ENCODE measurements at regions not wholly inside any gene's neighbourhood (a gene's known extent, or its start where the extent isn't known, plus 50 kb on each side); places are given as distances from the start of the nearest gene placed in this dataset.
"Not testable (repeated sequence)": the region's sequence is repeated elsewhere in the genome, so short reads cannot be mapped to it uniquely, and the experiment has no call there.

- H3K4me3 ChIP-seq (ENCODE audit: low read length); H3K36me3 ChIP-seq (ENCODE audit: insufficient read depth, low read depth, low read length); H3K4me1 ChIP-seq (ENCODE audit: insufficient read depth, low read length); H3K27ac ChIP-seq (ENCODE audit: low read length); H3K27me3 ChIP-seq (ENCODE audit: insufficient read depth, low read length); H3K9me3 ChIP-seq (ENCODE audit: insufficient read depth, low read depth, low read length); H3K9ac ChIP-seq (ENCODE audit: low read depth, low read length): not testable (repeated sequence)
Measured at GRCh38 chr1:234795007-234795406, 185.0 kb upstream of the IRF2BP2 start.

GRCh38 chr1:234794452-234794851 is 184.5 kb upstream of the IRF2BP2 start:
- not testable (repeated sequence) for H3K4me3 ChIP-seq (ENCODE audit: low read length); H3K27ac ChIP-seq (ENCODE audit: low read length); H3K27me3 ChIP-seq (ENCODE audit: insufficient read depth, low read length); H3K9me3 ChIP-seq (ENCODE audit: insufficient read depth, low read depth, low read length); H3K4me1 ChIP-seq (ENCODE audit: insufficient read depth, low read length); H3K36me3 ChIP-seq (ENCODE audit: insufficient read depth, low read depth, low read length); H3K9ac ChIP-seq (ENCODE audit: low read depth, low read length)

- H3K27me3 ChIP-seq (ENCODE audit: insufficient read depth, low read length); H3K9me3 ChIP-seq (ENCODE audit: insufficient read depth, low read depth, low read length); H3K36me3 ChIP-seq (ENCODE audit: insufficient read depth, low read depth, low read length); H3K27ac ChIP-seq (ENCODE audit: low read length); H3K9ac ChIP-seq (ENCODE audit: low read depth, low read length); H3K4me3 ChIP-seq (ENCODE audit: low read length); H3K4me1 ChIP-seq (ENCODE audit: insufficient read depth, low read length): not testable (repeated sequence)
Measured at GRCh38 chr1:234793924-234794323, 183.9 kb upstream of the IRF2BP2 start.

DNA sequence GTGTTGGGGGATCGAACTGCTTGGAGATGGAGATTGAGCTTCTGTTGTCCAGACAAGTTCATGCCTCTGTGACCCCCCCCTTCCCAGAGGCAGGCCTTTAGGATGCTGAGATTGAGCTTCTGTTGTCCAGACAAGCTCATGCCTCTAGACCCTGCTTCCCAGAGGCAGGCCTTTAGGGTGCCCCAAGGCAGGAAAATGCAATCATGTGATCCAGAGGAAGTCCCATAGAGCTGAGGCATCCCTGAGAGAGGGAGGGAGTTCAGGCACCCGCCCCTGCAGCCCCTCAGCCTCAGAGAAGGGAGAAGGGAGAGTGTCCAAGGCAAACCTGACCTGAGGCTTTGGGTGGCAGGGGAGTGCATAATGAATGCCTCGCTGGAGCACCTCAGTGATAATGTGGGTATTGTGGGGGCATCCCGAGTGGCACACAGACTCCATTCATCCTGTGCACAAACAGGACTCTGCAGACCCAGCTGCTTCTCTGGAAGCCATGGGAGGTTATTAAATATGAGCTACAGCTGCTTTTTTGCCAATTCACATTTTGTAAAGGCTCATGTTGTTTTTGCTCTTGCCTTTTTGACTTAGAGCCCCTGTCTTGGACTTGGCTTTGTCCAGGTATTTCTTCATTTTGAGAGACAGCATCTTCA is 182.4 kb upstream of the IRF2BP2 start:
- not testable (repeated sequence) for H3K36me3 ChIP-seq (ENCODE audit: insufficient read depth, low read depth, low read length); H3K27ac ChIP-seq (ENCODE audit: low read length); H3K27me3 ChIP-seq (ENCODE audit: insufficient read depth, low read length); H3K9me3 ChIP-seq (ENCODE audit: insufficient read depth, low read depth, low read length); H3K9ac ChIP-seq (ENCODE audit: low read depth, low read length); H3K4me3 ChIP-seq (ENCODE audit: low read length); H3K4me1 ChIP-seq (ENCODE audit: insufficient read depth, low read length)

DNA sequence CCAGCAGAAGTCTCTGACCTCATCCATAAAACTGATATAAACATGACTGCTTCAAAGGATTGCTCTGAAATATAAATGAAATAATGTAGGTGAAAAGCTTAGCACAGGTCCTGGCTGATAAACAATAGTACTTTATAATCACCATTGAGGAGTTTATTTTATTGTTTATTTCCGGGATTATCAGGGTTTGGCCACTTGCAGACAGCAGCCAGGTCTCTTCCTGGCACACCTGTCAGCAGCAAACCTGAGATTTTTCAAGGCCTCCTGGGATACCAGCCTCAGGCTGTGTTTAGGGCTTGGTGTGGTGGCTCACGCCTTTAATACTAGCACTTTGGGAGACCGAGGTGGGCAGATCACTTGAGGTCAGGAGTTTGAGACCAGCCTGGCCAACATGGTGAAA is 181.6 kb upstream of the IRF2BP2 start:
- not testable (repeated sequence) for H3K27ac ChIP-seq (ENCODE audit: low read length); H3K36me3 ChIP-seq (ENCODE audit: insufficient read depth, low read depth, low read length); H3K4me3 ChIP-seq (ENCODE audit: low read length); H3K9ac ChIP-seq (ENCODE audit: low read depth, low read length); H3K9me3 ChIP-seq (ENCODE audit: insufficient read depth, low read depth, low read length); H3K4me1 ChIP-seq (ENCODE audit: insufficient read depth, low read length); H3K27me3 ChIP-seq (ENCODE audit: insufficient read depth, low read length)

DNA sequence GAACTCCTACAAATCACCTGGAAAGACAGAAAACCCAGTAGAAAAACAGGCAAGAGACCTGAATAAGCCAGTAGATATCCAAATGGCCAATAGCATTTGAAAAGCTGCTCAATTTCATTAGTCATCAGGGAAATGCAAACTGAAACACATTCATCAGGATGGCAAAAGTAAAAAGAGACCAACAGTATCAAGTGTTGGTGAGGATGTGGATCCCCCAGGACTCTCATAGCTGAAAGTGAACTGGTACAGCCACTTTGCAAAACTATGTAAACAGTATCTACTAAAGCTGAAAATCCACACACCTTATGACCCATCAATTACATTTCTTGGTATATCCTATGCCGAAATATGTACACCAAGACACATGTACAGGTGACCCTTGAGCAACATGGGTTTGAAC is 180.4 kb upstream of the IRF2BP2 start:
- H3K36me3 ChIP-seq (ENCODE audit: insufficient read depth, low read depth, low read length); H3K4me1 ChIP-seq (ENCODE audit: insufficient read depth, low read length); H3K27me3 ChIP-seq (ENCODE audit: insufficient read depth, low read length); H3K27ac ChIP-seq (ENCODE audit: low read length); H3K9ac ChIP-seq (ENCODE audit: low read depth, low read length); H3K4me3 ChIP-seq (ENCODE audit: low read length); H3K9me3 ChIP-seq (ENCODE audit: insufficient read depth, low read depth, low read length): not testable (repeated sequence)

DNA sequence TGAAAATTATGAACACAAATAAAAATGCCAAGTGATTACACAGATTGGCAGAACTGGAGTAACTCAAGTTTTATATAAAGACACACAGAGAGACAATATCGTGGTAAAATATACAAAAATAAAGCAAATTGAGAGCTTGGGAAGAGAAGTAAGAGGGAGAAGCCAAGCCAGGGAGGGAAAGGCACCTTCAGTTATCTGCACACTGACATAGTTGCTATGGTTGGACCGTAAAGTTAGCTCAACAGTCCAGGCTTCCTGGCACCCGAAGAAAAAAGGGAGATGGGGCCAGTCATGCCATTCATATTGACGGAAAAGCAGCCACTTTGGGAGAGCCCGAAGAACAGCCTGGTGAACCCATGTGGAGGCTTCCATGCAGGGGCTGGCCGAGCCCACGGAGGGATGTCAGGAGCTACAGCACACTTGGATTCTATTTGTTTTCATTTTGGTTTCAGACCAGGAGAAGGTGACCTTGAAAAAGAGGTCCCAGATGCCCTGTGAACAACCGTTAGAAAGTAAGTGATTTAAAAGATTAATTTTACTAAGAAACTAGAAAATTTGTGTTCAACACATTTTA is 177.1 kb upstream of the IRF2BP2 start:
- H3K4me3 ChIP-seq (ENCODE audit: low read length); H3K4me1 ChIP-seq (ENCODE audit: insufficient read depth, low read length); H3K36me3 ChIP-seq (ENCODE audit: insufficient read depth, low read depth, low read length); H3K9me3 ChIP-seq (ENCODE audit: insufficient read depth, low read depth, low read length); H3K9ac ChIP-seq (ENCODE audit: low read depth, low read length); H3K27ac ChIP-seq (ENCODE audit: low read length); H3K27me3 ChIP-seq (ENCODE audit: insufficient read depth, low read length): not testable (repeated sequence)

DNA sequence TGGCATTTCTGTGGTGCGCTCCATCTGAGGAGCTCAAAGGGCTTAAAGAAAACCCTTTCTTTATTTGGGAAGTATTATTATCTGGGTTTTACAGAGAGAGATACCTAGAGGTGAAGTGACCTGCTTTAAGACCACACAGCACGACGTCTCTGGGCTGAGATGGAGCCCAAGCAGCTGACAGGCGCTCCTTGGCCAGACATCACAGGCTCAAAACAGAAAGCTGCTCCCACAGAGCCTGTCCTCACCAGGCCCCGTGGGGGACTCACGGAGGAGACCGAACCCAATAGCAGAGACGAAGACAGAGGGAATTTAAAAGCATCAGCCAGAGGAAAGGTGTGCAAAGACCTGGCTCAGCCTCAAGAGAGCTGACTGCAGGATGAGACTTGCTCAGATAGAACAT is 175.9 kb upstream of the IRF2BP2 start:
- H3K27ac ChIP-seq (ENCODE audit: low read length); H3K36me3 ChIP-seq (ENCODE audit: insufficient read depth, low read depth, low read length); H3K4me3 ChIP-seq (ENCODE audit: low read length); H3K27me3 ChIP-seq (ENCODE audit: insufficient read depth, low read length); H3K9ac ChIP-seq (ENCODE audit: low read depth, low read length); H3K4me1 ChIP-seq (ENCODE audit: insufficient read depth, low read length); H3K9me3 ChIP-seq (ENCODE audit: insufficient read depth, low read depth, low read length): not testable (repeated sequence)

DNA sequence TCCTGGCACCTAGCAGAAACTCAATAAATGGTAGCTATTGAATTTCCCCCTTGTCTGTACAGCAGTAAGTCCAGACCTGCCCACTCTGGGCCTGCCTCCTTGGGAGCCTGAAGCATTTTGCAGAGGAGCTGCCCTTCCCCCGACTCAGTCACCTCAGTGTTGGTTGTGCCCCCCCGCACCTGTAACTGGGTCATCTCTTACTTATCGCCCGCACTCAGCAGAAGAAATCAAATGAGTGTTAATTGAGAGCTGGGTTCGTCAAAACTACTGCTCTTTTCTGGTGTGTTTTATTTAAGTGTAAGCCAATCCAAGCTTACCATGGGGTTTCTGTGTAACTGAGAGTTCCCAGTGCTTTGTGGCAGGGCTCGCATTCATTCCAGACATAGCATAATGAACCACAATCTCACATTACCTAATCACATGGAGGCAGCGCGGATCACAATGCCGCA is 175.5 kb upstream of the IRF2BP2 start:
- H3K9me3 ChIP-seq (ENCODE audit: insufficient read depth, low read depth, low read length); H3K9ac ChIP-seq (ENCODE audit: low read depth, low read length); H3K27me3 ChIP-seq (ENCODE audit: insufficient read depth, low read length); H3K27ac ChIP-seq (ENCODE audit: low read length); H3K4me1 ChIP-seq (ENCODE audit: insufficient read depth, low read length); H3K36me3 ChIP-seq (ENCODE audit: insufficient read depth, low read depth, low read length); H3K4me3 ChIP-seq (ENCODE audit: low read length): not testable (repeated sequence)

DNA sequence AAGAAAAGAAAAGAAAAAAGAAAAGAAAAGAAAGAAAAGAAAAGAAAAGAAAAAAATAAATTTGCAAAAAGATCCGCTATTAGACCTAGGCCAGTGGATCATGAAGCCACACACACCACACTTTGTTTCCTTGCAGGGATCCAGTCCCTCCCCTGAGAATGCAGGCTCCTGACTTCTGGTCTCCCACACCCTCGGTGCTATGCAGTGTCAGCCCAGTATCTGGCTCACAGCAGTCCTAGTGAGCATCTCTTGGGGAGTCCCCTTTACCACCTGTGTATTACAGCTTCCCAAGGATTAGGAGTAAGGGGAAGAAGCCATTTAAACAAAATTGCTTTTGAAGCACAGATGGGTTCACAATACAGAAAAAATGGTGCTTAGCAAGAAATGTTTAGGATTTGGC is 174.1 kb upstream of the IRF2BP2 start:
- not testable (repeated sequence) for H3K9me3 ChIP-seq (ENCODE audit: insufficient read depth, low read depth, low read length); H3K9ac ChIP-seq (ENCODE audit: low read depth, low read length); H3K27me3 ChIP-seq (ENCODE audit: insufficient read depth, low read length); H3K36me3 ChIP-seq (ENCODE audit: insufficient read depth, low read depth, low read length); H3K27ac ChIP-seq (ENCODE audit: low read length); H3K4me3 ChIP-seq (ENCODE audit: low read length)
- peaks cover 14% of the 10 kb centered on the region; the same call in 1 of the 2 replicates for H3K4me1 ChIP-seq (ENCODE audit: insufficient read depth, low read length)

GRCh38 chr1:234782791-234783190 is 172.8 kb upstream of the IRF2BP2 start:
- Histone ChIP-seq H3K4me3 (ENCODE audit: low read length) (no peak overlapping the region), H3K9me3 (ENCODE audit: insufficient read depth, low read depth, low read length) (no peaks in the 10 kb centered on the region), H3K27ac (ENCODE audit: low read length) (no peak overlapping the region), H3K27me3 (ENCODE audit: insufficient read depth, low read length) (no peaks in the 10 kb centered on the region), H3K36me3 (ENCODE audit: insufficient read depth, low read depth, low read length) (no peaks in the 10 kb centered on the region), H3K9ac (ENCODE audit: low read depth, low read length) (no peak overlapping the region), H3K4me1 (ENCODE audit: insufficient read depth, low read length) (peaks cover 14% of the 10 kb centered on the region; the same call in 1 of the 2 replicates)

- H3K9me3 ChIP-seq (ENCODE audit: insufficient read depth, low read depth, low read length) = no peaks in the 10 kb centered on the region
- H3K4me1 ChIP-seq (ENCODE audit: insufficient read depth, low read length) = peaks cover 14% of the 10 kb centered on the region; the same call in 1 of the 2 replicates
- no peaks in the 10 kb centered on the region for H3K27me3 ChIP-seq (ENCODE audit: insufficient read depth, low read length)
- no peaks in the 10 kb centered on the region for H3K36me3 ChIP-seq (ENCODE audit: insufficient read depth, low read depth, low read length)
- H3K9ac ChIP-seq (ENCODE audit: low read depth, low read length) = no peak overlapping the region
- no peak overlapping the region for H3K27ac ChIP-seq (ENCODE audit: low read length)
- no peak overlapping the region for H3K4me3 ChIP-seq (ENCODE audit: low read length)
Measured at GRCh38 chr1:234782105-234782751, 172.2 kb upstream of the IRF2BP2 start.

All from iPS-20b (cell line).